ENCODE measurements at regions not wholly inside any gene's neighbourhood (a gene's known extent, or its start where the extent isn't known, plus 50 kb on each side); places are given as distances from the start of the nearest gene placed in this dataset.

DNA sequence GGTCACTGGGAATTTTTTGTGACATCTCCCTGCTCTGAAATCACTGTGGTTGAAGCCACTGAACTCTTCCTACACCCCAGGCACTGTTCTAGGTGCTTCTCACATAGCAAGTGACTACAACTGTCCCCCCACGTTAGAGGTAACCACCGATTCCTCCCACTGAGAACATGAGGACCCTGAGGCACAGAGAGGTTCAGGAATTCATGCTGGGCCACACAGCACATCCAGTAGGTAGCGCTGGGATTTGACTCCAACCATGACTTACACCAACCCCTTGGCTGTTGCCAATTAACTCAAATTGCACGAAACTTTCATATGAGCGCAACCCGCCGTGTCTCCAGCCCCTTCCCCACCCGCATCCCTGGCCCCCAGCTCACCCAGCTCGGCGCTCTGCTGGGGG is 105.2 kb downstream of the RFLNA start:
- TF ChIP-seq POLR2A (IDR thresholded peaks at IDR 0.05; ENCODE audit: low read depth, low read length) = no peak
- TF ChIP-seq POLR2AphosphoS5 (IDR thresholded peaks at IDR 0.05; ENCODE audit: low read depth, low read length) = no peak
- TF ChIP-seq TAF1 (IDR thresholded peaks at IDR 0.05; ENCODE audit: low read depth, low read length) = no peak
- TF ChIP-seq SPI1 (IDR thresholded peaks at IDR 0.05; ENCODE audit: low read depth, low read length) = no peak

Data from GM12891 (cell line).